ENCODE measurements at regions not wholly inside any gene's neighbourhood (a gene's known extent, or its start where the extent isn't known, plus 50 kb on each side); places are given as distances from the start of the nearest gene placed in this dataset.

- TF ChIP-seq CTCF (IDR thresholded peaks at IDR 0.05; ENCODE audit: insufficient read depth, low read length, poor library complexity, severe bottlenecking): no peak
- no peak for TF ChIP-seq EZH2phosphoT487 (conservative IDR thresholded peaks at IDR 0.05; ENCODE audit: low read length)
Observed at GRCh38 chr18:24679062-24679461, 218.6 kb downstream of the HRH4 start.
